ENCODE measurements at regions not wholly inside any gene's neighbourhood (a gene's known extent, or its start where the extent isn't known, plus 50 kb on each side); places are given as distances from the start of the nearest gene placed in this dataset.

GRCh38 chr11:10930224-10930971 is 72.5 kb upstream of the ZBED5 start:
- no peak for TF ChIP-seq EP300 (IDR thresholded peaks at IDR 0.05; ENCODE audit: borderline replicate concordance)
- TF ChIP-seq CREB1 (IDR thresholded peaks at IDR 0.05; ENCODE audit: low read depth): no peak
- TF ChIP-seq MAX (IDR thresholded peaks at IDR 0.05): no peak
- no peak for TF ChIP-seq EGR1 (IDR thresholded peaks at IDR 0.05)

Data from Ishikawa (cell line).